DND-41 (cell line): ENCODE measurements at regions not wholly inside any gene's neighbourhood (a gene's known extent, or its start where the extent isn't known, plus 50 kb on each side); places are given as distances from the start of the nearest gene placed in this dataset.

Experiments used
- ATAC-seq: fragments of 200-7000 bp; cut with Tn5 transposase; 3 replicates; pipeline ENCODE4 v1.9.1; 2021; ENCODE audit warnings: low read depth; ENCODE audit not compliant: insufficient read depth
- DNase-seq: peaks from one replicate; pipeline ENCODE4 v3.0.0-alpha.2; 2020
- H2AFZ ChIP-seq: 2 replicates; pipeline ENCODE4 v1.6.0; 2012; ENCODE audit warnings: low read depth, low read length
- H3K27ac ChIP-seq: 2 replicates; pipeline ENCODE4 v1.5.1; 2012; ENCODE audit warnings: low read length, inconsistent platforms
- H3K27me3 ChIP-seq: fragments of 200-600 bp; sonication (generic); 2 replicates; pipeline ENCODE4 v1.6.0; 2012; ENCODE audit warnings: low read length, mild to moderate bottlenecking, inconsistent platforms; ENCODE audit not compliant: insufficient read depth, poor library complexity
- H3K36me3 ChIP-seq: 2 replicates; pipeline ENCODE4 v1.5.1; 2012; ENCODE audit warnings: low read length, inconsistent platforms; ENCODE audit not compliant: insufficient read depth
- H3K4me1 ChIP-seq: 2 replicates; pipeline ENCODE4 v1.5.1; 2012; ENCODE audit warnings: mild to moderate bottlenecking, low read length; ENCODE audit not compliant: insufficient read depth
- H3K4me2 ChIP-seq: 2 replicates; pipeline ENCODE4 v1.6.0; 2012; ENCODE audit warnings: mild to moderate bottlenecking, moderate library complexity, low read length, inconsistent platforms; ENCODE audit not compliant: insufficient read depth
- H3K4me3 ChIP-seq, 2 experiments: fragments of 200-600 bp in 1 of 2; shearing (Covaris generic) in 1 of 2; 2 replicates each; pipeline ENCODE4 v1.5.1; 2012 to 2016; ENCODE audit warnings: inconsistent platforms in 2 of 2, low read length in 2 of 2, mild to moderate bottlenecking in 2 of 2, low read depth in 1 of 2, moderate library complexity in 1 of 2
- H3K79me2 ChIP-seq: 2 replicates; pipeline ENCODE4 v1.6.0; 2012; ENCODE audit warnings: low read length, inconsistent platforms; ENCODE audit not compliant: insufficient read depth
- H3K9ac ChIP-seq: 2 replicates; pipeline ENCODE4 v1.6.0; 2012; ENCODE audit warnings: low read depth, mild to moderate bottlenecking, inconsistent platforms, low read length, moderate library complexity
- H3K9me3 ChIP-seq: 2 replicates; pipeline ENCODE4 v1.5.1; 2012; ENCODE audit warnings: low read length, moderate library complexity, mild to moderate bottlenecking, inconsistent platforms; ENCODE audit not compliant: insufficient read depth, severe bottlenecking
- H4K20me1 ChIP-seq: 2 replicates; pipeline ENCODE4 v1.6.0; 2012; ENCODE audit warnings: low read length; ENCODE audit not compliant: insufficient read depth
- EZH2 ChIP-seq: IDR thresholded peaks from 3 replicates; pipeline ENCODE4 v1.6.1; 2012; ENCODE audit warnings: borderline replicate concordance, low read depth, mild to moderate bottlenecking, moderate library complexity, low read length, inconsistent platforms; ENCODE audit not compliant: severe bottlenecking
- TF ChIP-seq, protein P1 (sequence below): IDR thresholded peaks from 2 replicates; pipeline ENCODE4 v1.5.1; 2012; ENCODE audit warnings: borderline replicate concordance, low read length, moderate library complexity, mild to moderate bottlenecking; ENCODE audit not compliant: poor library complexity, severe bottlenecking; ENCODE audit errors: extremely low read depth

GRCh38 chr6:85394199-85394598 is 55.7 kb upstream of the NT5E start:
- no peaks in the 10 kb centered on the region for H4K20me1 ChIP-seq
- H3K27ac ChIP-seq = no peak overlapping the region

GRCh38 chr6:85392379-85392778 is 57.5 kb upstream of the NT5E start:
- no peak overlapping the region for H3K4me3 ChIP-seq
- no peak overlapping the region for H3K4me2 ChIP-seq
- no peaks in the 10 kb centered on the region for H3K9me3 ChIP-seq
- DNase-seq (no peak), ATAC-seq (no peak)
- no peaks in the 10 kb centered on the region for H3K79me2 ChIP-seq
- H3K27me3 ChIP-seq = no peaks in the 10 kb centered on the region
- H3K27ac ChIP-seq = no peak overlapping the region
- no peak overlapping the region for H3K9ac ChIP-seq
- TF ChIP-seq EZH2 = no peak
- TF ChIP-seq, protein P1, sequence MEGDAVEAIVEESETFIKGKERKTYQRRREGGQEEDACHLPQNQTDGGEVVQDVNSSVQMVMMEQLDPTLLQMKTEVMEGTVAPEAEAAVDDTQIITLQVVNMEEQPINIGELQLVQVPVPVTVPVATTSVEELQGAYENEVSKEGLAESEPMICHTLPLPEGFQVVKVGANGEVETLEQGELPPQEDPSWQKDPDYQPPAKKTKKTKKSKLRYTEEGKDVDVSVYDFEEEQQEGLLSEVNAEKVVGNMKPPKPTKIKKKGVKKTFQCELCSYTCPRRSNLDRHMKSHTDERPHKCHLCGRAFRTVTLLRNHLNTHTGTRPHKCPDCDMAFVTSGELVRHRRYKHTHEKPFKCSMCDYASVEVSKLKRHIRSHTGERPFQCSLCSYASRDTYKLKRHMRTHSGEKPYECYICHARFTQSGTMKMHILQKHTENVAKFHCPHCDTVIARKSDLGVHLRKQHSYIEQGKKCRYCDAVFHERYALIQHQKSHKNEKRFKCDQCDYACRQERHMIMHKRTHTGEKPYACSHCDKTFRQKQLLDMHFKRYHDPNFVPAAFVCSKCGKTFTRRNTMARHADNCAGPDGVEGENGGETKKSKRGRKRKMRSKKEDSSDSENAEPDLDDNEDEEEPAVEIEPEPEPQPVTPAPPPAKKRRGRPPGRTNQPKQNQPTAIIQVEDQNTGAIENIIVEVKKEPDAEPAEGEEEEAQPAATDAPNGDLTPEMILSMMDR = no peak
- no peak overlapping the region for H2AFZ ChIP-seq
- no peaks in the 10 kb centered on the region for H3K4me1 ChIP-seq
- no peaks in the 10 kb centered on the region for H3K36me3 ChIP-seq
- no peaks in the 10 kb centered on the region for H4K20me1 ChIP-seq

More at GRCh38 chr6:85394199-85394598, 55.7 kb upstream of the NT5E start:
- H3K4me2 ChIP-seq = no peak overlapping the region
- H3K9ac ChIP-seq = no peak overlapping the region
- no peaks in the 10 kb centered on the region for H3K9me3 ChIP-seq
- no peaks in the 10 kb centered on the region for H3K36me3 ChIP-seq
- H3K27me3 ChIP-seq = no peaks in the 10 kb centered on the region
- H3K4me3 ChIP-seq = no peak overlapping the region
- H2AFZ ChIP-seq = no peak overlapping the region
- no peaks in the 10 kb centered on the region for H3K79me2 ChIP-seq
- TF ChIP-seq, protein P1 = no peak
- TF ChIP-seq EZH2 = no peak
- DNase-seq (no peak), ATAC-seq (no peak)
- no peaks in the 10 kb centered on the region for H3K4me1 ChIP-seq

DNA sequence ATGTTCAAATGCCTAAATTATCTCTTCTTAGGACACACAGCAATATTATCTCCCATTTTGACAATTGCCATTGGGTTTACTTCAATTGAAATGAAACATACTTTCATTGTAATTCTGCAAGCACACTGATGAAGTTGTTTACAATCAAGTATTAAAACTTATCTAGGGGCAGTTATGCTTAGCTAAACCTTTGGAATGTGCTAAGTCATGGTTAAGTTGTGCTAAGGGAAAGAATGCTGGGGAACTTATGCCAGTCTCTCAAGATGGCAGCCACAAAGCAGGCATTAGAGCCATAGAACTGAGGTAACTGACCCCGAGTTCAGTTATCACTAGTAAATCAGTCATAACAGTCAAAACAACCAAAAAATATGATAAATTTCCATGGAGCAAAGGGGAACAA is 59.1 kb upstream of the NT5E start:
- no peak overlapping the region for H2AFZ ChIP-seq
- no peaks in the 10 kb centered on the region for H3K27me3 ChIP-seq
- H3K79me2 ChIP-seq = no peaks in the 10 kb centered on the region
- H3K9me3 ChIP-seq = no peaks in the 10 kb centered on the region
- H4K20me1 ChIP-seq = no peaks in the 10 kb centered on the region
- H3K4me2 ChIP-seq = no peak overlapping the region
- no peak for DNase-seq
- no peaks in the 10 kb centered on the region for H3K36me3 ChIP-seq
- H3K9ac ChIP-seq = no peak overlapping the region
- no peak for ATAC-seq
- H3K27ac ChIP-seq = no peak overlapping the region
- H3K4me3 ChIP-seq = no peak overlapping the region
- no peaks in the 10 kb centered on the region for H3K4me1 ChIP-seq
- TF ChIP-seq, protein P1 = no peak
- TF ChIP-seq EZH2 = no peak
